ENCODE measurements at regions not wholly inside any gene's neighbourhood (a gene's known extent, or its start where the extent isn't known, plus 50 kb on each side); places are given as distances from the start of the nearest gene placed in this dataset.

DNA sequence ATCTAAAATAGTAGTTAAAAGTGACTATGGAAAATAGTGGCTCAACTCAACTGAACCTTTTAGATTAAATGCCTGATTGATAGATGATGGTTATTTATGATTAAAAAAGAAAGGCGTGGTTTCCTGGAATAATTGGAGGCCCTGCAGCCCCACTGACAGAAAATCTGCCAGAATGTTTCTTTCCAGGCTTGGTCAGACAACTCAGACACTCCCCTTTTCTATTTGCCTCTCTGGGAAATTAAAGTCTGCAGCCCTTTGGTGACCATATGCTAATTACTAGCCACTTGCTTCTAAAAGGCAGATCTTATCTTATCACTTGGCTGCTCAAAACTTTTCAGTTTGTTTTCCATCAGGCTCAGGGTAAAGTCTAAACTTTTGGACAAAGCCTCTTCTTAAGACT lies 506.0 kb downstream of the TMEM114 start:
- TF ChIP-seq EZH2phosphoT487 (IDR thresholded peaks at IDR 0.05; ENCODE audit: low read length) (no peak), EZH2 (optimal IDR thresholded peaks at IDR 0.05; ENCODE audit: low read depth, low read length) (no peak)
- TF ChIP-seq, protein P1, sequence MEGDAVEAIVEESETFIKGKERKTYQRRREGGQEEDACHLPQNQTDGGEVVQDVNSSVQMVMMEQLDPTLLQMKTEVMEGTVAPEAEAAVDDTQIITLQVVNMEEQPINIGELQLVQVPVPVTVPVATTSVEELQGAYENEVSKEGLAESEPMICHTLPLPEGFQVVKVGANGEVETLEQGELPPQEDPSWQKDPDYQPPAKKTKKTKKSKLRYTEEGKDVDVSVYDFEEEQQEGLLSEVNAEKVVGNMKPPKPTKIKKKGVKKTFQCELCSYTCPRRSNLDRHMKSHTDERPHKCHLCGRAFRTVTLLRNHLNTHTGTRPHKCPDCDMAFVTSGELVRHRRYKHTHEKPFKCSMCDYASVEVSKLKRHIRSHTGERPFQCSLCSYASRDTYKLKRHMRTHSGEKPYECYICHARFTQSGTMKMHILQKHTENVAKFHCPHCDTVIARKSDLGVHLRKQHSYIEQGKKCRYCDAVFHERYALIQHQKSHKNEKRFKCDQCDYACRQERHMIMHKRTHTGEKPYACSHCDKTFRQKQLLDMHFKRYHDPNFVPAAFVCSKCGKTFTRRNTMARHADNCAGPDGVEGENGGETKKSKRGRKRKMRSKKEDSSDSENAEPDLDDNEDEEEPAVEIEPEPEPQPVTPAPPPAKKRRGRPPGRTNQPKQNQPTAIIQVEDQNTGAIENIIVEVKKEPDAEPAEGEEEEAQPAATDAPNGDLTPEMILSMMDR (IDR thresholded peaks at IDR 0.05; ENCODE audit: low read length): no peak
- H2AFZ ChIP-seq (ENCODE audit: low read length): no peak overlapping the region
- H3K4me3 ChIP-seq (ENCODE audit: low read length): no peak overlapping the region
- H3K9me2 ChIP-seq (replicated peaks; ENCODE audit: insufficient read depth, low read length): no peaks in the 10 kb centered on the region
- H3K27ac ChIP-seq (ENCODE audit: low read length): no peak overlapping the region
- no peak overlapping the region for H3K4me2 ChIP-seq (ENCODE audit: low read depth, low read length)
- H3K4me1 ChIP-seq (ENCODE audit: low read length): no peaks in the 10 kb centered on the region
- no peaks in the 10 kb centered on the region for H4K20me1 ChIP-seq (ENCODE audit: insufficient read depth, low read length)
- H3K9me3 ChIP-seq (replicated peaks; ENCODE audit: insufficient read depth, low read length): no peaks in the 10 kb centered on the region
- DNase-seq: no peak
- no peaks in the 10 kb centered on the region for H3K79me2 ChIP-seq (ENCODE audit: low read length)
- no peaks in the 10 kb centered on the region for H3F3A ChIP-seq (ENCODE audit: insufficient read depth, low read length)
- no peaks in the 10 kb centered on the region for H3K27me3 ChIP-seq (replicated peaks; ENCODE audit: insufficient read depth, low read length)
- no peaks in the 10 kb centered on the region for H3K36me3 ChIP-seq (replicated peaks; ENCODE audit: insufficient read depth, low read length)
- H3K9ac ChIP-seq (ENCODE audit: low read length): no peak overlapping the region

DNA sequence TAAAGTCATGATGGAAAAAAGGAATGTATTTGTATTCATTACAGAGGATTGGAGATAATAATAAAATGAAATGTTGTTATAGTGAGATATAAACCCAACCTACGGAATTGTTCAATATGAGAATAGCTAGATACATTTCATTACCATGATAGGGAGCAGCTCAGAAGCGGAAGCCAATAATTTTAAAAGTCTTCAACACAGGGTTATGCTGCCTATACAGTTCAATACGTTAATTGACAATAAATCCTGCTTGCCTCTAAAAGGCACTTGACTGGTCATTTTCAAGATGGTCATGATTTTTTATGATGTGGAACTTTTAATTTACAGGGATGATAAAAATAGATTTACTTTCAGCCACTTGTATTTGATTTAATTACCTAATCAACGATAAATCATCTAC lies 506.8 kb downstream of the TMEM114 start:
- no peak for DNase-seq
- no peaks in the 10 kb centered on the region for H3K36me3 ChIP-seq (replicated peaks; ENCODE audit: insufficient read depth, low read length)
- no peaks in the 10 kb centered on the region for H3K4me1 ChIP-seq (ENCODE audit: low read length)
- H2AFZ ChIP-seq (ENCODE audit: low read length): no peak overlapping the region
- H3K79me2 ChIP-seq (ENCODE audit: low read length): no peaks in the 10 kb centered on the region
- H3K9ac ChIP-seq (ENCODE audit: low read length): no peak overlapping the region
- no peaks in the 10 kb centered on the region for H3K9me2 ChIP-seq (replicated peaks; ENCODE audit: insufficient read depth, low read length)
- no peaks in the 10 kb centered on the region for H3F3A ChIP-seq (ENCODE audit: insufficient read depth, low read length)
- H3K27ac ChIP-seq (ENCODE audit: low read length): no peak overlapping the region
- no peaks in the 10 kb centered on the region for H3K27me3 ChIP-seq (replicated peaks; ENCODE audit: insufficient read depth, low read length)
- no peak overlapping the region for H3K4me3 ChIP-seq (ENCODE audit: low read length)
- TF ChIP-seq EZH2 (optimal IDR thresholded peaks at IDR 0.05; ENCODE audit: low read depth, low read length) (no peak), EZH2phosphoT487 (IDR thresholded peaks at IDR 0.05; ENCODE audit: low read length) (no peak)
- TF ChIP-seq, protein P1 (IDR thresholded peaks at IDR 0.05; ENCODE audit: low read length): no peak
- no peaks in the 10 kb centered on the region for H4K20me1 ChIP-seq (ENCODE audit: insufficient read depth, low read length)
- no peaks in the 10 kb centered on the region for H3K9me3 ChIP-seq (replicated peaks; ENCODE audit: insufficient read depth, low read length)
- H3K4me2 ChIP-seq (ENCODE audit: low read depth, low read length): no peak overlapping the region

DNA sequence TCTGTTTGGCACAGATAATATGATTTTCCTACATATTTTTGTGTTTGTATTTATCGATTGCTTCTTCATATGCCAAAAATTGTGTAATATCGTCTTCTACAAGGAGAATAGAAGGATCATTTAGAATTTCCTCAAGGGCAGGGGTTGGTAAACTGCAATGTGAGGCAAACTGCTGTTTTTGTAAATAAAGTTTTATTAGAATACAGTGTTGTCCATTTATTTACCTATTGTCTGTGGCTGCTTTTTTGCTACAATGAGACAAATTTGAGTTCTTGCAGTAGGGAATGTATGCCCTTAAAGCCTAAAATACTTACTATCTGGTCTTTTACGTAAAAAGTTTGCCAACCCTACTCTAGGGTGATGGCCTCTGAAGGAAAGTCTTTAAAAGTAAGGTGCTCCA lies 509.5 kb downstream of the TMEM114 start:
- Histone ChIP-seq H3K4me3 (ENCODE audit: low read length) (no peak overlapping the region), H3K27me3 (replicated peaks; ENCODE audit: insufficient read depth, low read length) (no peaks in the 10 kb centered on the region), H3K9me3 (replicated peaks; ENCODE audit: insufficient read depth, low read length) (no peaks in the 10 kb centered on the region), H3K9me2 (replicated peaks; ENCODE audit: insufficient read depth, low read length) (no peaks in the 10 kb centered on the region), H3K4me2 (ENCODE audit: low read depth, low read length) (no peak overlapping the region), H3K36me3 (replicated peaks; ENCODE audit: insufficient read depth, low read length) (no peaks in the 10 kb centered on the region), H3K79me2 (ENCODE audit: low read length) (no peaks in the 10 kb centered on the region), H4K20me1 (ENCODE audit: insufficient read depth, low read length) (no peaks in the 10 kb centered on the region), H3K9ac (ENCODE audit: low read length) (no peak overlapping the region), H2AFZ (ENCODE audit: low read length) (no peak overlapping the region), H3F3A (ENCODE audit: insufficient read depth, low read length) (no peaks in the 10 kb centered on the region), H3K4me1 (ENCODE audit: low read length) (no peaks in the 10 kb centered on the region), H3K27ac (ENCODE audit: low read length) (no peak overlapping the region)
- TF ChIP-seq EZH2 (optimal IDR thresholded peaks at IDR 0.05; ENCODE audit: low read depth, low read length): no peak
- TF ChIP-seq EZH2phosphoT487 (IDR thresholded peaks at IDR 0.05; ENCODE audit: low read length): no peak
- TF ChIP-seq, protein P1 (IDR thresholded peaks at IDR 0.05; ENCODE audit: low read length): no peak
- no peak for DNase-seq

Data from MM.1S (cell line).